Neural cell (in vitro differentiated cells): ENCODE measurements at regions not wholly inside any gene's neighbourhood (a gene's known extent, or its start where the extent isn't known, plus 50 kb on each side); places are given as distances from the start of the nearest gene placed in this dataset.

Experiments used
- H2AFZ ChIP-seq: fragments of 200-600, 300-800 bp; sonication (generic), shearing (Covaris generic); 2 replicates; pipeline ENCODE4 v1.6.0; 2014; ENCODE audit warnings: low read depth, mild to moderate bottlenecking, antibody characterized with exemption, low read length, moderate library complexity
- H3F3A ChIP-seq: fragments of 200-600 bp; shearing (Covaris generic); 2 replicates; pipeline ENCODE4 v1.6.1; 2016; ENCODE audit warnings: mild to moderate bottlenecking, moderate library complexity, mixed read lengths, antibody characterized with exemption, low read length; ENCODE audit not compliant: insufficient read depth, poor library complexity, severe bottlenecking
- H3K27ac ChIP-seq: fragments of 200-600, 300-800 bp; sonication (generic), shearing (Covaris generic); 2 replicates; pipeline ENCODE4 v1.5.1; 2014; ENCODE audit warnings: mild to moderate bottlenecking, low read length, moderate library complexity
- H3K27me3 ChIP-seq: fragments of 300-800, 200-600 bp; sonication (generic), shearing (Covaris generic); 2 replicates; pipeline ENCODE4 v1.6.0; 2014; ENCODE audit warnings: mild to moderate bottlenecking, low read depth, low read length, moderate library complexity; ENCODE audit not compliant: insufficient read depth
- H3K36me3 ChIP-seq: fragments of 300-800, 200-600 bp; sonication (generic), shearing (Covaris generic); 2 replicates; pipeline ENCODE4 v1.5.1; 2014; ENCODE audit warnings: mild to moderate bottlenecking, antibody characterized with exemption, low read length, moderate library complexity; ENCODE audit not compliant: insufficient read depth
- H3K4me2 ChIP-seq: fragments of 300-800, 200-600 bp; sonication (generic), shearing (Covaris generic); 2 replicates; pipeline ENCODE4 v1.6.0; 2014; ENCODE audit warnings: mild to moderate bottlenecking, low read length
- H3K4me3 ChIP-seq: fragments of 300-800, 200-600 bp; sonication (generic), shearing (Covaris generic); 2 replicates; pipeline ENCODE4 v1.5.1; 2014; ENCODE audit warnings: mild to moderate bottlenecking, low read length, moderate library complexity
- H3K79me2 ChIP-seq: fragments of 200-600 bp; shearing (Covaris generic); replicated peaks from 2 replicates; pipeline ENCODE4 v1.6.0; 2014; ENCODE audit warnings: mild to moderate bottlenecking, low read length, moderate library complexity; ENCODE audit not compliant: insufficient read depth
- H3K9ac ChIP-seq: fragments of 300-800, 200-600 bp; sonication (generic), shearing (Covaris generic); 2 replicates; pipeline ENCODE4 v1.6.1; 2016; ENCODE audit warnings: mild to moderate bottlenecking, low read length, mixed read lengths
- H3K9me2 ChIP-seq: fragments of 200-600 bp; shearing (Covaris generic); 2 replicates; pipeline ENCODE4 v1.6.1; 2016; ENCODE audit warnings: mild to moderate bottlenecking, low read length, mixed read lengths; ENCODE audit not compliant: insufficient read depth
- H3K9me3 ChIP-seq: fragments of 200-600, 300-800 bp; sonication (generic), shearing (Covaris generic); 2 replicates; pipeline ENCODE4 v1.6.1; 2016; ENCODE audit warnings: mild to moderate bottlenecking, mixed run types, low read length, moderate library complexity, mixed read lengths
- H4K20me1 ChIP-seq: fragments of 200-600 bp; shearing (Covaris generic); 2 replicates; pipeline ENCODE4 v1.6.1; 2016; ENCODE audit warnings: mild to moderate bottlenecking, mixed run types; ENCODE audit not compliant: insufficient read depth
- CTCF ChIP-seq: fragments of 450-650 bp; IDR thresholded peaks from 2 replicates; pipeline ENCODE4 v1.5.1; 2014; ENCODE audit warnings: antibody characterized with exemption, mild to moderate bottlenecking, moderate library complexity; ENCODE audit not compliant: poor library complexity, severe bottlenecking
- EP300 ChIP-seq: fragments of 450-650 bp; conservative IDR thresholded peaks from 2 replicates; pipeline ENCODE4 v1.6.1; 2014; ENCODE audit warnings: antibody characterized with exemption, mild to moderate bottlenecking, moderate library complexity; ENCODE audit not compliant: poor library complexity, severe bottlenecking
- MXI1 ChIP-seq: fragments of 450-650 bp; conservative IDR thresholded peaks from 2 replicates; pipeline ENCODE4 v1.6.1; 2014; ENCODE audit warnings: antibody characterized with exemption, mild to moderate bottlenecking; ENCODE audit not compliant: poor library complexity, severe bottlenecking
- POLR2AphosphoS5 ChIP-seq: IDR thresholded peaks from 2 replicates; pipeline ENCODE4 v1.6.1; 2012
- RAD21 ChIP-seq: fragments of 450-650 bp; conservative IDR thresholded peaks from 2 replicates; pipeline ENCODE4 v1.6.1; 2014; ENCODE audit warnings: antibody characterized with exemption, mild to moderate bottlenecking, moderate library complexity
- SMC3 ChIP-seq: fragments of 450-650 bp; conservative IDR thresholded peaks from 2 replicates; pipeline ENCODE4 v1.6.1; 2014; ENCODE audit warnings: antibody characterized with exemption, mild to moderate bottlenecking, moderate library complexity; ENCODE audit not compliant: poor library complexity
- TAF1 ChIP-seq: IDR thresholded peaks from 2 replicates; pipeline ENCODE4 v1.6.1; 2012; ENCODE audit warnings: low read depth
- TF ChIP-seq, protein P1 (sequence below): IDR thresholded peaks from 2 replicates; pipeline ENCODE4 v1.6.1; 2012; ENCODE audit warnings: borderline replicate concordance

DNA sequence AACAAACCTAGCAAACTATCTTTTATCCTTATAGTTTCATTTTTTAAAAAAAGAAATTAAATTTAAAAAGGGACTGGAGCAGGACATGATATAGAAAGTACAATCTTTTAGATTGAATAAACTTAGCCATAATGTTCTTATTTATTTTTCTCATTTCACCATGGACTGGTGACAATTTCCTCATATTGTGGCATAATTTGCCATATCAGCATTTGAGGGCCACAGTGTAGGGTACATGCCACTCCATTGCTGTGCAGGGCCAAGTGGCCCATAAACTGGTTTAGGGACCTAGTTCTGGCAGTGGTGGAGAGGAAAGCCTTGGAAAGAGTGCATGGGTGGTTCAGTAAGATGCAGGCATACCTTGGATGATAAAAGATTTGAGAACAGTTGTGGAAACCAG lies 232.9 kb upstream of the ELL2 start:
- Histone ChIP-seq H3K9me3 (no peaks in the 10 kb centered on the region), H4K20me1 (no peaks in the 10 kb centered on the region), H3K4me2 (no peak overlapping the region), H3K79me2 (no peaks in the 10 kb centered on the region), H3K27me3 (no peaks in the 10 kb centered on the region), H2AFZ (no peak overlapping the region), H3F3A (no peaks in the 10 kb centered on the region), H3K9me2 (no peaks in the 10 kb centered on the region), H3K27ac (no peak overlapping the region), H3K36me3 (no peaks in the 10 kb centered on the region), H3K4me3 (no peak overlapping the region), H3K9ac (no peak overlapping the region)
- no peak for TF ChIP-seq SMC3
- TF ChIP-seq CTCF = no peak
- TF ChIP-seq, protein P1, sequence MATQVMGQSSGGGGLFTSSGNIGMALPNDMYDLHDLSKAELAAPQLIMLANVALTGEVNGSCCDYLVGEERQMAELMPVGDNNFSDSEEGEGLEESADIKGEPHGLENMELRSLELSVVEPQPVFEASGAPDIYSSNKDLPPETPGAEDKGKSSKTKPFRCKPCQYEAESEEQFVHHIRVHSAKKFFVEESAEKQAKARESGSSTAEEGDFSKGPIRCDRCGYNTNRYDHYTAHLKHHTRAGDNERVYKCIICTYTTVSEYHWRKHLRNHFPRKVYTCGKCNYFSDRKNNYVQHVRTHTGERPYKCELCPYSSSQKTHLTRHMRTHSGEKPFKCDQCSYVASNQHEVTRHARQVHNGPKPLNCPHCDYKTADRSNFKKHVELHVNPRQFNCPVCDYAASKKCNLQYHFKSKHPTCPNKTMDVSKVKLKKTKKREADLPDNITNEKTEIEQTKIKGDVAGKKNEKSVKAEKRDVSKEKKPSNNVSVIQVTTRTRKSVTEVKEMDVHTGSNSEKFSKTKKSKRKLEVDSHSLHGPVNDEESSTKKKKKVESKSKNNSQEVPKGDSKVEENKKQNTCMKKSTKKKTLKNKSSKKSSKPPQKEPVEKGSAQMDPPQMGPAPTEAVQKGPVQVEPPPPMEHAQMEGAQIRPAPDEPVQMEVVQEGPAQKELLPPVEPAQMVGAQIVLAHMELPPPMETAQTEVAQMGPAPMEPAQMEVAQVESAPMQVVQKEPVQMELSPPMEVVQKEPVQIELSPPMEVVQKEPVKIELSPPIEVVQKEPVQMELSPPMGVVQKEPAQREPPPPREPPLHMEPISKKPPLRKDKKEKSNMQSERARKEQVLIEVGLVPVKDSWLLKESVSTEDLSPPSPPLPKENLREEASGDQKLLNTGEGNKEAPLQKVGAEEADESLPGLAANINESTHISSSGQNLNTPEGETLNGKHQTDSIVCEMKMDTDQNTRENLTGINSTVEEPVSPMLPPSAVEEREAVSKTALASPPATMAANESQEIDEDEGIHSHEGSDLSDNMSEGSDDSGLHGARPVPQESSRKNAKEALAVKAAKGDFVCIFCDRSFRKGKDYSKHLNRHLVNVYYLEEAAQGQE = no peak
- no peak for TF ChIP-seq EP300
- no peak for TF ChIP-seq POLR2AphosphoS5
- no peak for TF ChIP-seq TAF1

DNA sequence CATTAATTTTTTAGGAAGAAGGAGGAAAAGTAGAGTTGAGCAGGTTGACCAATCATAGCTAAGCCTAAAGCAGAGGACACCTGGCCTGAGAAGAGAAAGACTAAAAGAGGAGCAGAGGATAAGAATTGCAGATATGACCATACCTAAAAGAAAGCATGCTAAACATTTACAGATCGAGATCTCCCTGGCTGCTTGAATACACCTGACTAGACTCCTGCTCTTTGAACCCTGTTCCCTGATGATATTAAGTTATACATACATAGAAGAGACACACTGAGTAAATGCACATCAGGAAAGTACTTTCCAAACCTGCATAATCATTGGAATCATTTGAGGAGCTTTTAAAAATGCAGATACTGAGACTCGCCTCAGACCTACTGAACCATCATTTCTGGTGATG lies 232.3 kb upstream of the ELL2 start:
- no peak overlapping the region for H3K27ac ChIP-seq
- no peaks in the 10 kb centered on the region for H3K27me3 ChIP-seq
- no peak overlapping the region for H3K4me3 ChIP-seq
- H3K4me2 ChIP-seq = no peak overlapping the region
- no peaks in the 10 kb centered on the region for H3K36me3 ChIP-seq
- no peak overlapping the region for H2AFZ ChIP-seq
- no peaks in the 10 kb centered on the region for H3K9me2 ChIP-seq
- H3F3A ChIP-seq = no peaks in the 10 kb centered on the region
- no peak overlapping the region for H3K9ac ChIP-seq
- H4K20me1 ChIP-seq = no peaks in the 10 kb centered on the region
- H3K9me3 ChIP-seq = no peaks in the 10 kb centered on the region
- TF ChIP-seq MXI1 = no peak
- no peaks in the 10 kb centered on the region for H3K79me2 ChIP-seq

DNA sequence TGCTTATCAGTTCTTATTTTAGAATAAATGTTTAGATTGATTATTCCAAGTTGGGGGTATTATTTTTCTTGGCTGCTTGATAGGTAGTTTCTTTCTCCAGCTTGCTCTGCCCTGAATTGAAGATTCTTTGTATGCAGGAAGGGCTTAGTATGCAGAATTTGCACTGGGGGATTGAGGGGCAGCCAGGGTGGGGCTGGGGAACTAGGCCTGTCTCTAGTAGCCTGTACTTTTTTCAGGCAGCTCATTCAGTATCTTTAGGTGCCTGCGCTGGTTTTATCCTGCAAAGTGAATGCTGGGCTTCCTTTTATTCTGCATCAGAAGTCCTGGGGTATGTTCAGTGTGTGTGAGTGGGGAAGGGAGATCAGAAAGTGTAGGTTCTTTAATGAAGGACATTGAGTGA lies 228.3 kb upstream of the ELL2 start:
- H3K9me2 ChIP-seq = no peaks in the 10 kb centered on the region
- H3F3A ChIP-seq = no peaks in the 10 kb centered on the region
- H3K27ac ChIP-seq = no peak overlapping the region
- no peaks in the 10 kb centered on the region for H4K20me1 ChIP-seq
- no peaks in the 10 kb centered on the region for H3K79me2 ChIP-seq
- H3K9ac ChIP-seq = no peak overlapping the region
- H3K4me3 ChIP-seq = no peak overlapping the region
- H3K9me3 ChIP-seq = no peaks in the 10 kb centered on the region
- H3K36me3 ChIP-seq = no peaks in the 10 kb centered on the region
- H3K27me3 ChIP-seq = no peaks in the 10 kb centered on the region
- H3K4me2 ChIP-seq = no peak overlapping the region
- no peak for TF ChIP-seq RAD21
- TF ChIP-seq EP300 = no peak
- no peak overlapping the region for H2AFZ ChIP-seq
